ENCODE measurements at regions not wholly inside any gene's neighbourhood (a gene's known extent, or its start where the extent isn't known, plus 50 kb on each side); places are given as distances from the start of the nearest gene placed in this dataset.

GRCh38 chr3:102531686-102532085, 96.9 kb downstream of the ZPLD1 start:
- TF ChIP-seq CTCF (IDR thresholded peaks at IDR 0.05) (no peak), ZFX (IDR thresholded peaks at IDR 0.05; ENCODE audit: borderline replicate concordance) (no peak)

Data from 22Rv1 (cell line).